H1 (cell line): ENCODE measurements at regions not wholly inside any gene's neighbourhood (a gene's known extent, or its start where the extent isn't known, plus 50 kb on each side); places are given as distances from the start of the nearest gene placed in this dataset.

Experiments
- CTCF ChIA-PET: fragments of 300-600 bp; sonication (Branson Sonifier 250); formaldehyde crosslinking; loops from one replicate; lab custom pipeline; 2021; ENCODE audit not compliant: partially characterized antibody; lab: Charles Lee
- POLR2A ChIA-PET: fragments of 300-600 bp; sonication (Branson Sonifier 250); formaldehyde crosslinking; loops from one replicate; lab custom pipeline; 2021; ENCODE audit warnings: inconsistent platforms; ENCODE audit not compliant: partially characterized antibody; lab: Charles Lee
- DNase-seq, 2 experiments: peaks; one replicate each; pipeline versions ENCODE4 v3.0.0 to v3.0.0-alpha.2; 2010 to 2022; ENCODE audit warnings: low spot score in 2 of 2, low read depth in 1 of 2, mixed read lengths in 1 of 2
- FAIRE-seq: peaks from 2 replicates; lab custom pipeline; 2011; peaks lifted over from hg19 to GRCh38; lab: Jason Lieb, UNC
- H2AFZ ChIP-seq: 2 replicates; pipeline ENCODE4 v1.8.1; 2012; ENCODE audit warnings: low read length, inconsistent platforms
- H2AK5ac ChIP-seq: 2 replicates; pipeline ENCODE4 v1.6.1; 2013; ENCODE audit warnings: low read depth, low read length
- H2BK120ac ChIP-seq: replicated peaks from 2 replicates; pipeline ENCODE3; 2013; ENCODE audit warnings: low read depth, low read length, inconsistent platforms
- H2BK12ac ChIP-seq: 2 replicates; pipeline ENCODE4 v1.6.1; 2013; ENCODE audit warnings: low read depth, low read length
- H2BK15ac ChIP-seq: 2 replicates; pipeline ENCODE4 v1.6.1; 2013; ENCODE audit warnings: low read length
- H2BK20ac ChIP-seq: 2 replicates; pipeline ENCODE4 v1.6.1; 2013; ENCODE audit warnings: low read length
- H2BK5ac ChIP-seq: 2 replicates; pipeline ENCODE4 v1.6.1; 2013; ENCODE audit warnings: low read depth, low read length
- H3K14ac ChIP-seq: 2 replicates; pipeline ENCODE4 v1.6.1; 2013; ENCODE audit warnings: inconsistent platforms; ENCODE audit not compliant: insufficient read length
- H3K18ac ChIP-seq: 2 replicates; pipeline ENCODE4 v1.6.1; 2013; ENCODE audit warnings: low read length; ENCODE audit errors: extremely low read depth
- H3K23ac ChIP-seq: 2 replicates; pipeline ENCODE4 v1.6.1; 2013; ENCODE audit warnings: inconsistent platforms; ENCODE audit not compliant: insufficient read length
- H3K23me2 ChIP-seq: 2 replicates; pipeline ENCODE4 v1.6.1; 2013; ENCODE audit warnings: low read depth, low read length
- H3K27ac ChIP-seq: 2 replicates; pipeline ENCODE4 v1.6.1; 2011; ENCODE audit warnings: low read depth, low read length, inconsistent platforms
- H3K27me3 ChIP-seq, 4 experiments: replicated peaks in 1 of 4; 1 replicate in 1 of 4; 2 replicates in 3 of 4; pipeline versions ENCODE4 v1.6.1 to v1.8.1; 2011 to 2013; ENCODE audit warnings: low read length in 3 of 4, mild to moderate bottlenecking in 3 of 4, inconsistent platforms in 2 of 4, mixed read lengths in 2 of 4, moderate library complexity in 1 of 4; ENCODE audit not compliant: control insufficient read depth in 3 of 4, insufficient read depth in 3 of 4; ENCODE audit errors: extremely low read depth in 1 of 4
- H3K36me3 ChIP-seq, 4 experiments: 2 replicates each; pipeline versions ENCODE4 v1.6.1 to v1.8.1; 2011 to 2013; ENCODE audit warnings: mild to moderate bottlenecking in 4 of 4, low read length in 3 of 4, moderate library complexity in 2 of 4, control low read depth in 1 of 4, inconsistent platforms in 1 of 4; ENCODE audit not compliant: insufficient read depth in 4 of 4, control insufficient read depth in 2 of 4
- H3K4ac ChIP-seq: replicated peaks from 2 replicates; pipeline ENCODE3; 2013; ENCODE audit warnings: low read length, low read depth, mixed read lengths, inconsistent platforms; ENCODE audit not compliant: insufficient read length
- H3K4me1 ChIP-seq, 4 experiments: replicated peaks in 1 of 4; 1 replicate in 1 of 4; 2 replicates in 3 of 4; pipeline versions ENCODE4 v1.6.1 to v1.8.1; 2011 to 2013; ENCODE audit warnings: low read length in 3 of 4, inconsistent platforms in 2 of 4, mixed read lengths in 1 of 4; ENCODE audit not compliant: insufficient read depth in 4 of 4, control insufficient read depth in 3 of 4
- H3K4me2 ChIP-seq, 2 experiments: 2 replicates each; pipeline versions ENCODE4 v1.6.1 to v1.8.1; 2011 to 2013; ENCODE audit warnings: low read depth in 2 of 2, low read length in 2 of 2, control low read depth in 1 of 2, inconsistent platforms in 1 of 2, mild to moderate bottlenecking in 1 of 2; ENCODE audit not compliant: insufficient read depth in 1 of 2
- H3K4me3 ChIP-seq, 4 experiments: fragments of 200-600, 300-600 bp in 1 of 4; sonication (generic), shearing (Covaris generic), sonication (Bioruptor Twin) in 1 of 4; 2 replicates each; pipeline versions ENCODE4 v1.5.1 to v1.8.1; 2011 to 2016; ENCODE audit warnings: low read length in 4 of 4, low read depth in 3 of 4, control low read depth in 2 of 4, inconsistent platforms in 2 of 4, mild to moderate bottlenecking in 2 of 4, mixed read lengths in 1 of 4, moderate library complexity in 1 of 4; ENCODE audit not compliant: insufficient read depth in 2 of 4; ENCODE audit errors: extremely low read depth in 1 of 4
- H3K56ac ChIP-seq: replicated peaks from 2 replicates; pipeline ENCODE3; 2013; ENCODE audit warnings: low read depth, mild to moderate bottlenecking, mixed read lengths, low read length, inconsistent platforms; ENCODE audit not compliant: insufficient read length
- H3K79me1 ChIP-seq: 2 replicates; pipeline ENCODE4 v1.6.1; 2013; ENCODE audit warnings: low read depth, low read length, control low read depth
- H3K79me2 ChIP-seq, 2 experiments: 2 replicates each; pipeline versions ENCODE4 v1.6.1 to v1.8.1; 2012 to 2013; ENCODE audit warnings: low read length in 2 of 2, mild to moderate bottlenecking in 2 of 2, inconsistent platforms in 1 of 2; ENCODE audit not compliant: insufficient read depth in 2 of 2, control insufficient read depth in 1 of 2
- H3K9ac ChIP-seq, 4 experiments: replicated peaks in 1 of 4; 1 replicate in 1 of 4; 2 replicates in 3 of 4; pipeline versions ENCODE4 v1.6.1 to v1.8.1; 2011 to 2013; ENCODE audit warnings: low read depth in 3 of 4, low read length in 3 of 4, control low read depth in 2 of 4, mild to moderate bottlenecking in 2 of 4, moderate library complexity in 2 of 4, inconsistent platforms in 1 of 4; ENCODE audit errors: extremely low read depth in 1 of 4
- H3K9me3 ChIP-seq, 2 experiments: 2 replicates each; pipeline versions ENCODE4 v1.6.1 to v1.8.1; 2012 to 2013; ENCODE audit warnings: mild to moderate bottlenecking in 2 of 2, moderate library complexity in 2 of 2, control low read depth in 1 of 2, inconsistent platforms in 1 of 2, low read depth in 1 of 2, low read length in 1 of 2, mixed read lengths in 1 of 2; ENCODE audit not compliant: insufficient read depth in 2 of 2
- H4K20me1 ChIP-seq, 2 experiments: replicated peaks in 1 of 2; 2 replicates each; pipeline versions ENCODE3 to v1.8.1; 2011 to 2013; ENCODE audit warnings: inconsistent platforms in 2 of 2, low read length in 2 of 2, mild to moderate bottlenecking in 1 of 2; ENCODE audit not compliant: insufficient read depth in 2 of 2, control insufficient read depth in 1 of 2
- H4K5ac ChIP-seq: 2 replicates; pipeline ENCODE4 v1.6.1; 2013; ENCODE audit warnings: low read length, low read depth, mixed read lengths, inconsistent platforms; ENCODE audit not compliant: insufficient read length
- H4K8ac ChIP-seq: 2 replicates; pipeline ENCODE4 v1.8.0; 2013; ENCODE audit warnings: mild to moderate bottlenecking, moderate library complexity, low read length, inconsistent platforms; ENCODE audit not compliant: insufficient read depth; ENCODE audit errors: extremely low read depth
- H4K91ac ChIP-seq: replicated peaks from 2 replicates; pipeline ENCODE3; 2013; ENCODE audit warnings: low read length, mixed read lengths, inconsistent platforms; ENCODE audit not compliant: insufficient read length
- BACH1 ChIP-seq: IDR thresholded peaks from 2 replicates; pipeline ENCODE4 v1.6.1; 2012; ENCODE audit warnings: low read length, improper control_type of control experiment
- CTCF ChIP-seq, 3 experiments: IDR thresholded peaks; 1 replicate in 2 of 3; 2 replicates in 1 of 3; pipeline versions ENCODE4 v1.5.1 to v1.6.1; 2011; ENCODE audit warnings: low read length in 3 of 3, mild to moderate bottlenecking in 3 of 3, inconsistent platforms in 2 of 3, low read depth in 1 of 3, moderate library complexity in 1 of 3; ENCODE audit not compliant: insufficient read depth in 1 of 3; ENCODE audit errors: control extremely low read depth in 1 of 3
- RAD21 ChIP-seq, 2 experiments: IDR thresholded peaks in 1 of 2; conservative IDR thresholded peaks in 1 of 2; 2 replicates each; pipeline ENCODE4 v1.6.1; 2011; ENCODE audit warnings: low read depth in 2 of 2, low read length in 2 of 2, improper control_type of control experiment in 1 of 2, inconsistent platforms in 1 of 2, mild to moderate bottlenecking in 1 of 2, moderate library complexity in 1 of 2
- RNF2 ChIP-seq: fragments of 200-900, 300-1000 bp; sonication (generic); IDR thresholded peaks from 2 replicates; pipeline ENCODE4 v1.7.1; 2016; ENCODE audit warnings: borderline replicate concordance, low read depth, mild to moderate bottlenecking, antibody characterized with exemption, low read length; ENCODE audit not compliant: poor library complexity, severe bottlenecking; ENCODE audit errors: missing control alignments
- TEAD4 ChIP-seq: IDR thresholded peaks from 2 replicates; pipeline ENCODE4 v1.6.1; 2012; ENCODE audit warnings: low read depth, low read length, inconsistent platforms, mixed read lengths
- WGBS, 2 experiments: shearing (Covaris generic) in 1 of 2; methylation state at CpG; one replicate each; pipeline versions ENCODE4 v1.1.6 to v1.1.7; 2013 to 2015; ENCODE audit warnings: low lambda C conversion rate in 2 of 2, mixed read lengths in 2 of 2, inconsistent platforms in 1 of 2, low coverage in 1 of 2, missing lambda C conversion rate in 1 of 2; ENCODE audit not compliant: insufficient replicate concordance in 2 of 2, insufficient coverage in 1 of 2, insufficient read length in 1 of 2; ENCODE audit errors: extremely low coverage in 1 of 2, missing lambda C conversion rate in 1 of 2; 5-methylcytosine and 5-hydroxymethylcytosine counted together

GRCh38 chr15:96477227-96477626 lies 146.7 kb downstream of the NR2F2 start:
- Histone ChIP-seq H2AFZ (no peak overlapping the region), H3K56ac (no peak overlapping the region), H2BK5ac (no peak overlapping the region), H3K18ac (no peak overlapping the region), H2BK15ac (no peak overlapping the region), H2BK120ac (no peak overlapping the region)
- no peak for DNase-seq
- 0 out of 4 replicates have a peak, but pooled peaks of 1 of the 2 experiments have one; percentile 3 for TF ChIP-seq RAD21 (IDR thresholded peaks at IDR 0.05 in 1 of 2, conservative IDR thresholded peaks at IDR 0.05 in 1 of 2; ENCODE audit: low read depth in 2 of 2, low read length in 2 of 2)
- no peak for TF ChIP-seq BACH1
- TF ChIP-seq RNF2 = no peak
- TF ChIP-seq CTCF (IDR thresholded peaks at IDR 0.05; ENCODE audit: control extremely low read depth in 1 of 3, insufficient read depth in 1 of 3, low read depth in 1 of 3, low read length in 3 of 3) = no peak
- TF ChIP-seq TEAD4 = peak; percentile 73
- TF ChIP-seq, all 59 proteins: peak for 2
- Histone ChIP-seq H3K4me2 (no peak overlapping the region), H3K23ac (no peak overlapping the region), H3K9ac (no peak overlapping the region), H3K27ac (no peak overlapping the region), H4K5ac (no peak overlapping the region), H3K4ac (no peak overlapping the region), H3K27me3 (no peaks in the 10 kb centered on the region), H4K91ac (no peak overlapping the region), H4K20me1 (no peaks in the 10 kb centered on the region), H3K4me3 (no peak overlapping the region), H4K8ac (no peak overlapping the region), H3K79me1 (no peaks in the 10 kb centered on the region), H2BK20ac (no peak overlapping the region), H3K36me3 (no peaks in the 10 kb centered on the region; a peak in 1 of 8 replicates), H2AK5ac (no peak overlapping the region), H2BK12ac (no peak overlapping the region), H3K23me2 (no peaks in the 10 kb centered on the region), H3K4me1 (no peaks in the 10 kb centered on the region), H3K14ac (no peak overlapping the region), H3K9me3 (no peaks in the 10 kb centered on the region), H3K79me2 (no peaks in the 10 kb centered on the region)
- no peak for FAIRE-seq
- POLR2A ChIA-PET = no interaction called here
- 91% methylated on average over 3 of the region's 3 CpGs; no CpG with 5 or more reads in 1 of the 2 experiments for WGBS, 2 experiments
- CTCF ChIA-PET = no interaction called here
